Activated T-helper 1 cell treated with anti-CD3 and anti-CD28 coated beads, Interleukin-12 subunit alpha, Interleukin-12 subunit beta, Interleukin-2, Interleukin-4 antibody, amounts not matched to agents 30 ng/mL and 10 ng/mL and 1 ng/mL, durations not matched to agents 14 hours and 24 hours and 36 hours (primary cell): ENCODE measurements at regions not wholly inside any gene's neighbourhood (a gene's known extent, or its start where the extent isn't known, plus 50 kb on each side); places are given as distances from the start of the nearest gene placed in this dataset.
"Not testable (repeated sequence)": the region's sequence is repeated elsewhere in the genome, so short reads cannot be mapped to it uniquely, and the experiment has no call there.

Experiments
- DNase-seq: peaks from one replicate; pipeline ENCODE4 v3.0.0; 2021; ENCODE audit warnings: low spot score
- H3K27ac Mint-ChIP-seq: one replicate; pipeline ENCODE4 v1.8.0; 2021; ENCODE audit warnings: mild to moderate bottlenecking, mixed read lengths
- H3K27me3 Mint-ChIP-seq: one replicate; pipeline ENCODE4 v1.8.0; 2022; ENCODE audit warnings: mild to moderate bottlenecking, moderate library complexity, mixed read lengths; ENCODE audit not compliant: insufficient read depth
- H3K36me3 Mint-ChIP-seq: one replicate; pipeline ENCODE4 v1.8.0; 2021; ENCODE audit warnings: low read depth, mixed read lengths
- H3K4me1 Mint-ChIP-seq: one replicate; pipeline ENCODE4 v1.8.0; 2021; ENCODE audit warnings: low read depth, mixed read lengths
- H3K4me3 Mint-ChIP-seq: one replicate; pipeline ENCODE4 v1.8.0; 2021; ENCODE audit warnings: mild to moderate bottlenecking, moderate library complexity, mixed read lengths
- H3K9me3 Mint-ChIP-seq: one replicate; pipeline ENCODE4 v1.8.0; 2021; ENCODE audit warnings: mixed read lengths
- intact Hi-C: fragments of 100-400 bp; cut with micrococcal nuclease; formaldehyde crosslinking; loops from one replicate; pipeline ENCODE4 v1.15.1; 2024

DNA sequence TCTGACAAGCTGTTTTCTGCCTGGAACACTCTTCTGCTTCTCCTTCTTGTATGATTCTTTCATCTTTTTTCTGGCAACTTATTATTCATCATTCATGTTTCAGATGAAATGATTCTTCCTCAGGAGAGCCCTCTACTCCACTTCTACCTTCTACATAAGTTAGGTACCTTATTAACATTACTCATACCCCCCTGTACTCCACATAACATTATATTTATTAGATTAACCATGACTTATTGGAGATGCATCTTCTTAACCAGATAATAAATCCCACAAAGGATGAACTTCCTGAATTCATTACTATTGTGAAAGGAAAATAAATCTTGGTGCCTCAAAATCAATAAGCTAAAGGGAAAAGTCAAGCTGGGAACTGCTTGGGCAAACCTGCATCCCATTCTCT lies 1636.5 kb upstream of the FLRT2 start:
- no peak overlapping the region for H3K27ac Mint-ChIP-seq
- H3K9me3 Mint-ChIP-seq, result no peaks in the 10 kb centered on the region
- H3K36me3 Mint-ChIP-seq, result no peaks in the 10 kb centered on the region
- no peak for DNase-seq
- H3K27me3 Mint-ChIP-seq, result no peaks in the 10 kb centered on the region
- H3K4me3 Mint-ChIP-seq, result no peak overlapping the region
- no peaks in the 10 kb centered on the region for H3K4me1 Mint-ChIP-seq
- intact Hi-C loops, result no loop called here

- H3K27ac Mint-ChIP-seq, result no peak overlapping the region
- intact Hi-C loops, result no loop called here
- no peaks in the 10 kb centered on the region for H3K4me1 Mint-ChIP-seq
- no peaks in the 10 kb centered on the region for H3K27me3 Mint-ChIP-seq
- no peaks in the 10 kb centered on the region for H3K36me3 Mint-ChIP-seq
- no peaks in the 10 kb centered on the region for H3K9me3 Mint-ChIP-seq
- DNase-seq, result no peak
- H3K4me3 Mint-ChIP-seq, result no peak overlapping the region
Observed at GRCh38 chr14:83894568-83894967, 1635.4 kb upstream of the FLRT2 start.

- H3K4me1 Mint-ChIP-seq, H3K4me3 Mint-ChIP-seq, H3K36me3 Mint-ChIP-seq, H3K27ac Mint-ChIP-seq, DNase-seq, H3K9me3 Mint-ChIP-seq, H3K27me3 Mint-ChIP-seq, intact Hi-C loops: not testable (repeated sequence)
Observed at GRCh38 chr14:83898558-83898957, 1631.4 kb upstream of the FLRT2 start.

GRCh38 chr14:83899706-83900105 lies 1630.2 kb upstream of the FLRT2 start:
- no peaks in the 10 kb centered on the region for H3K4me1 Mint-ChIP-seq
- no peaks in the 10 kb centered on the region for H3K9me3 Mint-ChIP-seq
- H3K4me3 Mint-ChIP-seq, result no peak overlapping the region
- DNase-seq, result no peak
- H3K27ac Mint-ChIP-seq, result no peak overlapping the region
- H3K27me3 Mint-ChIP-seq, result no peaks in the 10 kb centered on the region
- intact Hi-C loops, result no loop called here
- H3K36me3 Mint-ChIP-seq, result no peaks in the 10 kb centered on the region

GRCh38 chr14:83905157-83905556 lies 1624.8 kb upstream of the FLRT2 start:
- H3K9me3 Mint-ChIP-seq, result peaks cover 5% of the 10 kb centered on the region
- DNase-seq, result no peak
- intact Hi-C loops, result no loop called here
- H3K36me3 Mint-ChIP-seq, result no peaks in the 10 kb centered on the region
- no peak overlapping the region for H3K4me3 Mint-ChIP-seq
- no peaks in the 10 kb centered on the region for H3K27me3 Mint-ChIP-seq
- H3K27ac Mint-ChIP-seq, result no peak overlapping the region
- H3K4me1 Mint-ChIP-seq, result no peaks in the 10 kb centered on the region

- H3K9me3 Mint-ChIP-seq, result peaks cover 8% of the 10 kb centered on the region
- no peaks in the 10 kb centered on the region for H3K36me3 Mint-ChIP-seq
- H3K27me3 Mint-ChIP-seq, result no peaks in the 10 kb centered on the region
- H3K4me3 Mint-ChIP-seq, result no peak overlapping the region
- H3K4me1 Mint-ChIP-seq, result no peaks in the 10 kb centered on the region
- intact Hi-C loops, result no loop called here
- no peak overlapping the region for H3K27ac Mint-ChIP-seq
- DNase-seq, result no peak
Observed at GRCh38 chr14:83908419-83908818, 1621.5 kb upstream of the FLRT2 start.

GRCh38 chr14:83909507-83909906 lies 1620.4 kb upstream of the FLRT2 start:
- no peak for DNase-seq
- H3K36me3 Mint-ChIP-seq, result no peaks in the 10 kb centered on the region
- H3K27ac Mint-ChIP-seq, result no peak overlapping the region
- no peak overlapping the region for H3K4me3 Mint-ChIP-seq
- intact Hi-C loops, result no loop called here
- H3K9me3 Mint-ChIP-seq, result peaks cover 14% of the 10 kb centered on the region
- no peaks in the 10 kb centered on the region for H3K27me3 Mint-ChIP-seq
- no peaks in the 10 kb centered on the region for H3K4me1 Mint-ChIP-seq

GRCh38 chr14:83912032-83912642 lies 1617.8 kb upstream of the FLRT2 start:
- no peaks in the 10 kb centered on the region for H3K27me3 Mint-ChIP-seq
- H3K4me3 Mint-ChIP-seq, result no peak overlapping the region
- H3K4me1 Mint-ChIP-seq, result no peaks in the 10 kb centered on the region
- peaks cover 23% of the 10 kb centered on the region for H3K9me3 Mint-ChIP-seq
- DNase-seq, result no peak
- H3K27ac Mint-ChIP-seq, result no peak overlapping the region
- H3K36me3 Mint-ChIP-seq, result no peaks in the 10 kb centered on the region
- intact Hi-C loops, result no loop called here

DNA sequence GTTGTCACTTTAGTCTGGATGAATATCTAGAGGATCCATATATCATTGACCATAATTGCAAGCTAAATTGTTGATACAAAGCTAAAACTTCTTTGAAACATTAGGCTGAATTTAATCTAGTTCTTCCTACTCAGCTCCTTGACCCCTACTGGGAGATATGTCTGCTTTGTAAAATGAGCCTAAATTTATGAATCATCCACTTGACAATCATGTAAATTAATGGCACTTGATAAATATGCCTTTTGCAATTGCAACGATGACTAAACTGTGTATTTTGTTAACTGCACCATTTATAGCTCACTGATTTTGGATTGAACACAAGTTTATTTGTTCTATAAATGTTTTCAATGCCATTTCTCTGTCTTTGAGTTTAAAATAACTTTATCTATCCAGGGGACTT lies 1616.5 kb upstream of the FLRT2 start:
- Mint-ChIP-seq H3K4me1 (no peaks in the 10 kb centered on the region), H3K27ac (no peak overlapping the region), H3K4me3 (no peak overlapping the region), H3K27me3 (no peaks in the 10 kb centered on the region), H3K36me3 (no peaks in the 10 kb centered on the region), H3K9me3 (peaks cover 28% of the 10 kb centered on the region)
- intact Hi-C loops, result no loop called here
- DNase-seq, result no peak

DNA sequence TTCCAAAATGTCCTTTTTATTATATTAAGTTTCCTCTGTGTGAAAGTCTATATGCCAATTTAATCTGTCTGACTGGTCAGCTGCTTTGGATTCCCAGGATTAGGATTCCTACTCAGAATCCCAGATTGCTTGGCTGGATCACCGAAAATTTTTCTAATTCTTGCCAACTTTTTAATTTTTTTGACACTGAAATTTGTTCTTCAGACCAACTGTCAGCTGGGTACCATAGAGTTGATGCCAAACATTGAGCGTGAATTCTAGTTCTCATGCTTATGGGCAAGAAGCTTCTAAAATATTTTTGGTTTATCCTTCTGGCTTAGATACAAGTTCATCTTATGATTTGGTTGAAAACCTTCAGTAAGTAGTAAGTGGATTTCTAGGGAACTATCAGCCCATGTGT lies 1611.4 kb upstream of the FLRT2 start:
- no peaks in the 10 kb centered on the region for H3K4me1 Mint-ChIP-seq
- no peak overlapping the region for H3K27ac Mint-ChIP-seq
- H3K36me3 Mint-ChIP-seq, result no peaks in the 10 kb centered on the region
- H3K27me3 Mint-ChIP-seq, result no peaks in the 10 kb centered on the region
- H3K4me3 Mint-ChIP-seq, result no peak overlapping the region
- DNase-seq, result no peak
- intact Hi-C loops, result no loop called here
- peaks cover 18% of the 10 kb centered on the region for H3K9me3 Mint-ChIP-seq

DNA sequence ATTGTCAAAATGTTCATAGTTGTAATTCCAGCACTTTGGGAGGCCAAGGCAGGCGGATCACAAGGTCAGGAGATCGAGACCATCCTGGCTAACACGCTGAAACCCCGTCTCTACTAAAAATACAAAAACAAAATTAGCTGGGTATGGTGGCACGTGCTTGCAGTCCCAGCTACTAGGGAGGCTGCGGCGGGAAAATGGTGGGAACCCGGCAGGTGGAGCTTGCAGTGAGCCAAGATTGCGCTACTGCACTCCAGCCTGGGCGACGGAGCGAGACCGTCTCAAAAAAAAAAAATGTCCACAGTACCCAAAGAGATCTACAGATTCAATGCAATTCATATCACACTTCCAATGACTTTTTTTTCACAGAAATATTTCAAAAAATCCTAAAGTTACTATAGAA lies 1610.3 kb upstream of the FLRT2 start:
- intact Hi-C loops, H3K27ac Mint-ChIP-seq, H3K27me3 Mint-ChIP-seq, H3K4me3 Mint-ChIP-seq, H3K4me1 Mint-ChIP-seq, H3K36me3 Mint-ChIP-seq, DNase-seq: not testable (repeated sequence)
- H3K9me3 Mint-ChIP-seq, result peaks cover 14% of the 10 kb centered on the region

- intact Hi-C loops, result no loop called here
- no peaks in the 10 kb centered on the region for H3K27me3 Mint-ChIP-seq
- no peaks in the 10 kb centered on the region for H3K4me1 Mint-ChIP-seq
- H3K9me3 Mint-ChIP-seq, result peaks cover 3% of the 10 kb centered on the region
- H3K36me3 Mint-ChIP-seq, result no peaks in the 10 kb centered on the region
- H3K27ac Mint-ChIP-seq, result no peak overlapping the region
- H3K4me3 Mint-ChIP-seq, result no peak overlapping the region
- DNase-seq, result no peak
Observed at GRCh38 chr14:83923842-83924241, 1606.1 kb upstream of the FLRT2 start.

DNA sequence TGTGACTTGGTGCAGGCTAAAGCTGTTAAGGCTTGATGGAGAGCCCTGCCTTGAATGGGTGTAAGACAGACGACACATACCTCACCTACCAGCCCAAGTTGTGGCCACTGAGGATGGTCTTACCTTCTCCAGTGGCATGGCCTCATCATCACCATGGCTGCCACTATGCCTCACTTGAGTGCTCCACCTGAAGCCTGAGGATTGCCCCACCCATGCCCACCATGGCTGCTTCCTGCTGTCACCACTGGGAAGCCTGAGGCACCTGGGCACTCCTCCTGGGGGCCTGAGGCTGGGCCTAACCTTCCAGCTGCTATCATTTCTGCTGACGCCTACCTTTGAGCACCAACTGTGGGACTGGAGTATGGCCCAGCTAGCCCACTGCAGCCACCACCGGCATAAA lies 1605.7 kb upstream of the FLRT2 start:
- Mint-ChIP-seq H3K36me3 (no peaks in the 10 kb centered on the region), H3K4me3 (no peak overlapping the region), H3K27ac (no peak overlapping the region), H3K4me1 (no peaks in the 10 kb centered on the region), H3K9me3 (peaks cover 6% of the 10 kb centered on the region), H3K27me3 (no peaks in the 10 kb centered on the region)
- intact Hi-C loops, result no loop called here
- no peak for DNase-seq

DNA sequence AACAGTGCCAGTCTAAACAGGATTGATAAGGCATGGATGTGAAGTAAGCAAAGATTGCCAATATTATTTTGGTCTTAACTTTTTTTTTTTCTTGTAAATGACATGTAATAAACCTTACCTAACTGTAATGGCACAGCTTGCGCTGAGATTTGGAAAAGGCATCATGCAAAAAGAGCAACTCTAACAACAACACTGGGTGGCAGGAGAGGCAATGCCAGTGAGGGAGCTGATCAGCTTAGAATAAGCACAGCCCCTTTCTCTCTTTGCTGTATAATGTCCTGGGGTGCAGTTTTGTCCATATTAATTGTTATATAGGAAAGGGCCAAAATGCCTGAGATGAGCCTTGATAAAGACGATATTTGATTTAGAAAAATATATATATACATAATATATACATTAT lies 1589.7 kb upstream of the FLRT2 start:
- no peak overlapping the region for H3K4me3 Mint-ChIP-seq
- no peak for DNase-seq
- intact Hi-C loops, result no loop called here

More for the DNA sequence above, 1589.7 kb upstream of the FLRT2 start:
- Mint-ChIP-seq H3K27ac (no peak overlapping the region), H3K9me3 (peaks cover 22% of the 10 kb centered on the region), H3K4me1 (no peaks in the 10 kb centered on the region), H3K27me3 (no peaks in the 10 kb centered on the region), H3K36me3 (no peaks in the 10 kb centered on the region)
